Spleen (tissue), 7 donors: ENCODE measurements at regions not wholly inside any gene's neighbourhood (a gene's known extent, or its start where the extent isn't known, plus 50 kb on each side); places are given as distances from the start of the nearest gene placed in this dataset.

ENCODE experiments used
- POLR2A ChIP-seq, 3 donors: fragments of 450-650 bp; IDR thresholded peaks; one replicate each; pipeline ENCODE4 v1.5.1; 2017; ENCODE audit warnings: antibody characterized with exemption in 3 of 3, mild to moderate bottlenecking in 1 of 3
- TF ChIP-seq, protein P1 (sequence below), 11 experiments: fragments of 200-600 bp in 7 of 11; fragments of 450-650 bp in 4 of 11; sonication (generic) in 4 of 11; IDR thresholded peaks in 8 of 11; conservative IDR thresholded peaks in 3 of 11; 1 replicate in 7 of 11; 2 replicates in 4 of 11; pipeline versions ENCODE4 v1.4.0 to v1.8.0; 2016 to 2021; ENCODE audit warnings: antibody characterized with exemption in 11 of 11, inconsistent platforms in 4 of 11, mild to moderate bottlenecking in 1 of 11
- donor health status: DM: no; HTN: no; CAD: no; lungs with moderate emphysema.
- donor health status: DM: no; HTN: no; CAD: no.
- donor health status: DM: no; HTN: no; CAD: no.

DNA sequence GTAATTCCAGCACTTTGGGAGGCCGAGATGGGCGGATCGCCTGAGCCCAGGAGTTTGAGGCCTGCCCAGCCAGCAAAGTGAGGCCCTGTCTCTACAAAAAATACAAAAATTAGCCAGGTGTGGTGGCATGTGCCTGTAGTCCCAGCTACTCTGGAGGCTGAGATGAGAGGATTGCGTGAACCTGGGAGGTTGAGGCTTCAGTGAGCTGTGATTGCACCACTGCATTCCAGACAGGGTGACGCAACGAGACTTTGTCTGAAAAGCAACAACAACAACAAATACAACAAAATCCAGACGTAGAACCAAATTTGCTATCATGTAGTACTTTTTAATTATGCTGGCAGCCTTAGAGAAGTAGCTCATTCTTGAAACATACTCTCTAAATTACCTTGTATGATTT lies 277.1 kb downstream of the KLF5 start:
- TF ChIP-seq, protein P1, sequence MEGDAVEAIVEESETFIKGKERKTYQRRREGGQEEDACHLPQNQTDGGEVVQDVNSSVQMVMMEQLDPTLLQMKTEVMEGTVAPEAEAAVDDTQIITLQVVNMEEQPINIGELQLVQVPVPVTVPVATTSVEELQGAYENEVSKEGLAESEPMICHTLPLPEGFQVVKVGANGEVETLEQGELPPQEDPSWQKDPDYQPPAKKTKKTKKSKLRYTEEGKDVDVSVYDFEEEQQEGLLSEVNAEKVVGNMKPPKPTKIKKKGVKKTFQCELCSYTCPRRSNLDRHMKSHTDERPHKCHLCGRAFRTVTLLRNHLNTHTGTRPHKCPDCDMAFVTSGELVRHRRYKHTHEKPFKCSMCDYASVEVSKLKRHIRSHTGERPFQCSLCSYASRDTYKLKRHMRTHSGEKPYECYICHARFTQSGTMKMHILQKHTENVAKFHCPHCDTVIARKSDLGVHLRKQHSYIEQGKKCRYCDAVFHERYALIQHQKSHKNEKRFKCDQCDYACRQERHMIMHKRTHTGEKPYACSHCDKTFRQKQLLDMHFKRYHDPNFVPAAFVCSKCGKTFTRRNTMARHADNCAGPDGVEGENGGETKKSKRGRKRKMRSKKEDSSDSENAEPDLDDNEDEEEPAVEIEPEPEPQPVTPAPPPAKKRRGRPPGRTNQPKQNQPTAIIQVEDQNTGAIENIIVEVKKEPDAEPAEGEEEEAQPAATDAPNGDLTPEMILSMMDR (IDR thresholded peaks at IDR 0.05 in 8 of 11, conservative IDR thresholded peaks at IDR 0.05 in 3 of 11) = no peak
- TF ChIP-seq POLR2A (IDR thresholded peaks at IDR 0.05) = no peak
